ENCODE measurements at regions not wholly inside any gene's neighbourhood (a gene's known extent, or its start where the extent isn't known, plus 50 kb on each side); places are given as distances from the start of the nearest gene placed in this dataset.

- DNase-seq (ENCODE audit: low spot score) (no peak), ATAC-seq (ENCODE audit: insufficient number of reproducible peaks, low FRiP score, low read depth) (no peak)
- Histone ChIP-seq H3K27me3 (replicated peaks; ENCODE audit: insufficient read depth) (no peaks in the 10 kb centered on the region), H3K27ac (no peak overlapping the region), H3K4me1 (ENCODE audit: control insufficient read depth in 1 of 2, low read depth in 2 of 2) (no peaks in the 10 kb centered on the region), H3K4me3 (no peak overlapping the region), H3K9me3 (no peaks in the 10 kb centered on the region), H3K36me3 (no peaks in the 10 kb centered on the region)
- no peak for TF ChIP-seq CTCF (IDR thresholded peaks at IDR 0.05)
These were observed 1025.6 kb downstream of the NSUN3 start for GRCh38 chr3:95088464-95088863.

- ATAC-seq (ENCODE audit: insufficient number of reproducible peaks, low FRiP score, low read depth): no peak
- Histone ChIP-seq H3K36me3 (no peaks in the 10 kb centered on the region), H3K27ac (no peak overlapping the region), H3K4me1 (ENCODE audit: control insufficient read depth in 1 of 2, low read depth in 2 of 2) (no peaks in the 10 kb centered on the region), H3K27me3 (replicated peaks; ENCODE audit: insufficient read depth) (no peaks in the 10 kb centered on the region), H3K9me3 (no peaks in the 10 kb centered on the region), H3K4me3 (no peak overlapping the region)
- TF ChIP-seq CTCF (IDR thresholded peaks at IDR 0.05): no peak
- peak; percentile 2 for DNase-seq (ENCODE audit: low spot score)
These were observed 1034.6 kb downstream of the NSUN3 start for GRCh38 chr3:95097493-95097892.

- no peak for DNase-seq (ENCODE audit: low spot score)
- H3K27me3 ChIP-seq (replicated peaks; ENCODE audit: insufficient read depth): no peaks in the 10 kb centered on the region
- TF ChIP-seq CTCF (IDR thresholded peaks at IDR 0.05): no peak
- no peaks in the 10 kb centered on the region for H3K36me3 ChIP-seq
- H3K4me3 ChIP-seq: no peak overlapping the region
- no peak for ATAC-seq (ENCODE audit: insufficient number of reproducible peaks, low FRiP score, low read depth)
- no peak overlapping the region for H3K27ac ChIP-seq
- H3K9me3 ChIP-seq: no peaks in the 10 kb centered on the region
- no peaks in the 10 kb centered on the region for H3K4me1 ChIP-seq (ENCODE audit: control insufficient read depth in 1 of 2, low read depth in 2 of 2)
These were observed 1058.1 kb downstream of the NSUN3 start for GRCh38 chr3:95120921-95121320.

- Histone ChIP-seq H3K27me3 (replicated peaks; ENCODE audit: insufficient read depth) (no peaks in the 10 kb centered on the region), H3K9me3 (no peaks in the 10 kb centered on the region), H3K27ac (no peak overlapping the region), H3K4me1 (ENCODE audit: control insufficient read depth in 1 of 2, low read depth in 2 of 2) (no peaks in the 10 kb centered on the region), H3K36me3 (no peaks in the 10 kb centered on the region), H3K4me3 (no peak overlapping the region)
- TF ChIP-seq CTCF (IDR thresholded peaks at IDR 0.05): no peak
- DNase-seq (ENCODE audit: low spot score): no peak
- no peak for ATAC-seq (ENCODE audit: insufficient number of reproducible peaks, low FRiP score, low read depth)
These were observed 1060.2 kb downstream of the NSUN3 start for GRCh38 chr3:95123104-95123503.

- no peaks in the 10 kb centered on the region for H3K27me3 ChIP-seq (replicated peaks; ENCODE audit: insufficient read depth)
- ATAC-seq (ENCODE audit: insufficient number of reproducible peaks, low FRiP score, low read depth) (no peak), DNase-seq (ENCODE audit: low spot score) (no peak)
- no peak overlapping the region for H3K27ac ChIP-seq
- no peaks in the 10 kb centered on the region for H3K36me3 ChIP-seq
- H3K4me1 ChIP-seq (ENCODE audit: control insufficient read depth in 1 of 2, low read depth in 2 of 2): no peaks in the 10 kb centered on the region
- no peaks in the 10 kb centered on the region for H3K9me3 ChIP-seq
- TF ChIP-seq CTCF (IDR thresholded peaks at IDR 0.05): no peak
- H3K4me3 ChIP-seq: no peak overlapping the region
These were observed 1072.0 kb downstream of the NSUN3 start for GRCh38 chr3:95134693-95135413.
